Fibroblast of skin of abdomen (primary cell): ENCODE measurements at regions not wholly inside any gene's neighbourhood (a gene's known extent, or its start where the extent isn't known, plus 50 kb on each side); places are given as distances from the start of the nearest gene placed in this dataset.

Source experiments
- DNase-seq: peaks from one replicate; pipeline ENCODE4 v3.0.0-alpha.2; 2013

DNA sequence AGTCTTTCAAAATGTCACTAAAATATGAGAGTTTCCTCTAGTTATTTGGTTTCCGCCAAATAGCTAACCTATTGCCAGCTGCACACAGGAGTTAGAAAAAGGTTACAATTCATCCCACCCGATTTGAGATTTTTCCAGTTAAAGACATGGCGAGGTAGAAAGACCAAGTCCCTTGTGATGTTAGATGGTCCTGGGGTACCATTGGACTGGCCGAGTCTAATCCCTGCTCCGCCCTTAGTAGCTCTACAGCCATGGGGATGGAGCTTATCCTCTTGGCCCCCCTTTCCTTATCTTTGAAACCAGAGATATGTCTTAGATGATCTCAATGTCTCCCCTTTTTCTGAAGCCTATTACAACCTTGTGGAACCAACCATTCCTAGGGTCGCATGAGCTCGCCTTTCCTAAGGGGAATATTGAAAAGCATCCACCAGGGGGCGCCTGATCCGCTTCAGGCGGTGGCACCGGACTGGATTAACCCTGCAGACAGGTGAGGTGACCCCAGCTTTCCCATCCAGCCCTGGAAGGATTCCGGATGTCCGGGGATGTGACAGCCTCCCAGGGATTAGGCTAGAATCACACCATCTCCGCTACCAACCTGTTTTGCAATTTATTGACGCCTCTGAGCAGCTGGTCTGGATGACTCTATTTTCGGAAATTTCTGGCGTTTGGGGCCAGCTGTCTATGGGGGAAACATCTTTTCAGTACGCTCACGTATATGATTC lies 68.3 kb upstream of the SIM2 start:
- peak; percentile 22 for DNase-seq

DNA sequence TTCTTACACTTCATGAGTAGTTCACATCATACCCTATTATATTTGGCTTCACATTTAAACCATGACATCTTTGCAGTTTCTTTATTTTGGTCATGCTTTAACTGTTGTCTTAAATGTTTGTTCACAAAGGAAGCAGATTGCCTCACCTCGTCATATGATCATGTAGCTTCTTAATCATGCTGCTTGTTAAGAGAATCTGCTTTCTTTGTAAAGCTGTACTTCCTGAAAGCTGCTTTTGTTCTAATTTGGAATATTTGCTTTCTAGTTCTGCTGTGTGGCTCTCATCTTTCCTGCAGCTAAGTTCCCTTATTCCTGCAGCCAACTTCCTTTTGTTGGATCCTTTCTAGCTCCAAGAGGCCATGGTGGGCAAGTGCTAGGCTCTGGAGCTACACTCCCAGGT lies 62.9 kb upstream of the SIM2 start:
- DNase-seq: no peak

GRCh38 chr21:36636439-36636838 lies 62.5 kb upstream of the SIM2 start:
- DNase-seq: no peak

DNA sequence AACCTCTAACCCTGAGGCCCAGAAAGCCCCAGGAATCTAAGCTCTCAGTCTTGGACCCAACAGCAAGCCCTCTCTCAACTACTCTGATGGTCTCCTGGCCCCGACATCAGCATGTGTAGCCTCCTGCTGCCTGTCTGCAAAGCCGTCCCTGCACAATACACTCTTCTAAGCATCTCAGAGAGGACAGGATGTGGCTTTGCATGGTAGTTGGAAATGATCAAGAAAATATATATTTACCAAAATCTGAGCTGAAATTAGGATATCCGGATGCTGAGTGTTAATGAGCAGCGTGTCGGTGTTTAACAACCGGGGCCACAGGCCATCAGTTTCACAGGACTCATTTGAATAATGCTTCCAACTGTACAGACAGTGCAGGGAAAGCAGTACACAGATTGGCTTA lies 59.1 kb upstream of the SIM2 start:
- no peak for DNase-seq

GRCh38 chr21:36640174-36640720 lies 58.7 kb upstream of the SIM2 start:
- no peak for DNase-seq

GRCh38 chr21:36640721-36641244 lies 58.1 kb upstream of the SIM2 start:
- no peak for DNase-seq

GRCh38 chr21:36641346-36641745 lies 57.6 kb upstream of the SIM2 start:
- DNase-seq: no peak

GRCh38 chr21:36641886-36642285 lies 57.0 kb upstream of the SIM2 start:
- no peak for DNase-seq

DNA sequence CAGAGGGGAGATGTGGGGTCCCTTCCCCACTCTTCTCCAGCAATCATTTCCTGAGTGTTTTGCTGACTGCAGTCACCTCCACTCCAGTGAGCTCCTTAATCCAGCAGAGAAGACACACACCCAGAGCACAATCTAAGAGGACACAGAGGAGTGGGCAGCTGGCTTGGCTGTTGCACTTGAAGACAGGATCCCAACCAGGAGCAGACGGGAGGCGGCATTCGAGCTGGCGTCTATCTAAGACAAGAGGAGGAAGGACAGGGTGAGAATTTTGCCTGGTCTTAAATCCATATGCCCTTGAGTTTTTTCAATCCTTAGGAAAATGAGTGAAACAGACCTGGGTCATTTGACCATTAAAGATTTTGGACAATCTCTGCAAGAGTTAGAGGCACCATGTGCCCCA lies 56.1 kb upstream of the SIM2 start:
- no peak for DNase-seq

DNA sequence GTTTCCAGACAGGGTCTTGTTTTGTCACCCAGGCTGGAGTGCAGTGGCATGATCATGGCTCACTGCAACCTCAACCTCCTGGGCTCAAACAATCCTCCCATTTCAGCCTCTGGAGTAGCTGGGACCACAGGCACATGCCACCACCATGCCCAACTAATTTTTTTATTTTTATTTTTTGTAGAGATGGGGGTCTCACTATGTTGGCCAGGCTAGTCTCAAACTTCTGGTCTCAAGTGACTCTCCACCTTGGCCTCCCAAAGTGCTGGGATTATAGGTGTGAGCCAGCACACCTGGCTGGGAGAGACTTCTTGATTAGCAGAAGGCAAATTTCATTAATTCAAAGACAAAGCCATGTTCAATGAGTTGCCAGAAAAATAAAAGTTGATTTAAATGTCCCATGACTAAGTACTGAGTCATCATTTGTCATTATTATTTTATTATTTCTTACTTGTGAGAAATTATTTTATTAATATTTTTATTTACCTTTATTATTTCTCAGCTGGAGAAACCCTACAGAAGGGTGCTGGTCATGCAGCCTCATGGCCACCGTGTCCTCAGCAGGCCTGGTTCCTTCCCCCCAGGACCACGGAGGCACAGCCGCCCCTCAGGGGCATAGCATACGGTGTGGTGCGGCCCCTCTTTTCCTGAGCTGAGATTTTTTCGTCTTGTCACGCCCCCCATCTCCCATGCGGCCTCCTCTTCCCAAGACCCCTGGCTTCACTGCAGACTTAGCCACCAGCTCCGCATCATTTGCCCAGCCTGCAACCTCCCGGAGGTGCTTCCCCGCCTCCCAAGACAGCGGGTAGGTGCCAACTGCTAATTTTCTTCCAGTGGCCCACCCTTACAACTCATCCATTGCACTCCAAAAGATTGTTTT lies 55.3 kb upstream of the SIM2 start:
- no peak for DNase-seq

GRCh38 chr21:36646011-36646410 lies 52.9 kb upstream of the SIM2 start:
- DNase-seq: no peak

DNA sequence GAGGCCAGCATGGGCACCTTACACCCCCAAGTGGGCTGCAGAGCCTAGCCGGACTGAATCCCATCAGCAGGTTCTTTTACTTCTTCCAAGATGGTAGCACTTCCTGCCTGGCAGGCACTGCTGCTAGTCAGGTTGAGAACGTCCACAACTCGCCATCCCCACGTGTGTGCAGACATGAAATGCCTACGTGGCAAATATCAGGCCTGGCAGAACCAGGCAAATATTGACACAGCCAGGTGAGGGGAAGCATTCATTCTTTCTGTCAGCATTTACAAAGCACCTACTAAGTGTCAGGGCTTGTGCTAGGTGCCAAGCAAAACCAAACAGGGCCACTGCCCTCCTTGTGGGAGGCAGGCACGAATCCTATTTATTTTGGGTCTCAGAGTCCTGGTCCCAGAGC lies 52.3 kb upstream of the SIM2 start:
- DNase-seq: no peak

GRCh38 chr21:36647279-36648093 lies 51.4 kb upstream of the SIM2 start:
- peak; percentile 9 for DNase-seq
